WI38 (cell line): ENCODE measurements at regions not wholly inside any gene's neighbourhood (a gene's known extent, or its start where the extent isn't known, plus 50 kb on each side); places are given as distances from the start of the nearest gene placed in this dataset.
"Not testable (repeated sequence)": the region's sequence is repeated elsewhere in the genome, so short reads cannot be mapped to it uniquely, and the experiment has no call there.

Experiments used
- H3K4me3 ChIP-seq: 2 replicates; pipeline ENCODE4 v1.5.1; 2011; ENCODE audit warnings: low read depth, mild to moderate bottlenecking, control low read depth, low read length
- CTCF ChIP-seq: IDR thresholded peaks from 2 replicates; pipeline ENCODE4 v1.5.1; 2012; ENCODE audit warnings: low read depth, mild to moderate bottlenecking, control low read depth, low read length

GRCh38 chr6:5898102-5898501 lies 108.6 kb downstream of the NRN1 start:
- no peak overlapping the region for H3K4me3 ChIP-seq
- no peak for TF ChIP-seq CTCF

- no peak overlapping the region for H3K4me3 ChIP-seq
- no peak for TF ChIP-seq CTCF
These were observed 110.1 kb downstream of the NRN1 start for GRCh38 chr6:5896476-5897200.

GRCh38 chr6:5894357-5894756 lies 112.4 kb downstream of the NRN1 start:
- no peak overlapping the region for H3K4me3 ChIP-seq
- no peak for TF ChIP-seq CTCF

- H3K4me3 ChIP-seq = no peak overlapping the region
- no peak for TF ChIP-seq CTCF
These were observed 113.4 kb downstream of the NRN1 start for GRCh38 chr6:5893295-5893694.

GRCh38 chr6:5892669-5893068 lies 114.1 kb downstream of the NRN1 start:
- no peak for TF ChIP-seq CTCF
- no peak overlapping the region for H3K4me3 ChIP-seq

GRCh38 chr6:5878792-5879191 lies 127.9 kb downstream of the NRN1 start:
- no peak for TF ChIP-seq CTCF
- H3K4me3 ChIP-seq = no peak overlapping the region

GRCh38 chr6:5876076-5876475 lies 130.6 kb downstream of the NRN1 start:
- H3K4me3 ChIP-seq = no peak overlapping the region
- no peak for TF ChIP-seq CTCF

GRCh38 chr6:5873976-5874375 lies 132.7 kb downstream of the NRN1 start:
- not testable (repeated sequence) for H3K4me3 ChIP-seq
